ENCODE measurements at regions not wholly inside any gene's neighbourhood (a gene's known extent, or its start where the extent isn't known, plus 50 kb on each side); places are given as distances from the start of the nearest gene placed in this dataset.

- peaks cover 3% of the 10 kb centered on the region for H3K4me1 ChIP-seq (ENCODE audit: insufficient read depth, low read length)
- no CpG with 5 or more reads among the region's 5 CpGs for WGBS (ENCODE audit: extremely low coverage, insufficient read length, low lambda C conversion rate)
- no peak overlapping the region for H3K23ac ChIP-seq (ENCODE audit: insufficient read length, low read depth, low read length)
- no peak overlapping the region for H3K4me2 ChIP-seq (ENCODE audit: insufficient read depth, insufficient read length, low read length)
- H3K27me3 ChIP-seq (ENCODE audit: insufficient read depth, low read length), result no peaks in the 10 kb centered on the region
- H4K5ac ChIP-seq (ENCODE audit: insufficient read length, low read depth, low read length), result no peak overlapping the region
- no peak overlapping the region for H3K27ac Mint-ChIP-seq
- no peak overlapping the region for H3K56ac ChIP-seq (ENCODE audit: insufficient read length, low read depth, low read length)
- no peak overlapping the region for H4K8ac ChIP-seq (replicated peaks; ENCODE audit: insufficient read length, low read depth, low read length)
- no peaks in the 10 kb centered on the region for H3K79me2 ChIP-seq (ENCODE audit: insufficient read depth, low read length)
- H3K23me2 ChIP-seq (ENCODE audit: insufficient read length, low read depth, low read length, poor library complexity, severe bottlenecking), result no peaks in the 10 kb centered on the region
- TF ChIP-seq CTCF (conservative IDR thresholded peaks at IDR 0.05), result no peak
- no peaks in the 10 kb centered on the region for H3K9me3 Mint-ChIP-seq
- DNase-seq, result no peak
- H2BK120ac ChIP-seq (ENCODE audit: low read depth, low read length, poor library complexity, severe bottlenecking), result no peak overlapping the region
- H2BK12ac ChIP-seq (ENCODE audit: insufficient read length, low read depth, low read length), result no peak overlapping the region
- H3K18ac ChIP-seq (ENCODE audit: insufficient read length, low read depth, low read length), result no peak overlapping the region
- no peaks in the 10 kb centered on the region for H3K27me3 Mint-ChIP-seq (ENCODE audit: low read depth)
- no peak overlapping the region for H2BK5ac ChIP-seq (ENCODE audit: insufficient read length, low read length)
- H2BK15ac ChIP-seq (ENCODE audit: low read depth, low read length), result no peak overlapping the region
- H4K20me1 ChIP-seq (ENCODE audit: control insufficient read depth, insufficient read depth, insufficient read length), result no peaks in the 10 kb centered on the region
- no peaks in the 10 kb centered on the region for H3K79me1 ChIP-seq (ENCODE audit: insufficient read depth, low read depth, low read length, poor library complexity, severe bottlenecking)
- peaks cover 29 to 40% of the 10 kb centered on the region in 2 experiments for H3K4me1 Mint-ChIP-seq
- H4K91ac ChIP-seq (ENCODE audit: insufficient read length, low read depth, low read length), result no peak overlapping the region
- H2BK20ac ChIP-seq (ENCODE audit: low read depth, low read length, poor library complexity, severe bottlenecking), result no peak overlapping the region
- H3K4me3 Mint-ChIP-seq, result no peak overlapping the region
- H3T11ph ChIP-seq (ENCODE audit: low read length), result no peak overlapping the region
- no peak overlapping the region for H2AK5ac ChIP-seq (ENCODE audit: insufficient read length, low read length)
- no peak overlapping the region for H3K4ac ChIP-seq (ENCODE audit: low read depth, low read length)
- H3K27ac ChIP-seq (ENCODE audit: insufficient read length, low read depth, low read length), result no peak overlapping the region
- no peak overlapping the region for H2AFZ ChIP-seq (ENCODE audit: low read length)
- no peak overlapping the region for H3K9ac ChIP-seq (ENCODE audit: extremely low read depth, insufficient read length, low read length)
- H3K14ac ChIP-seq (ENCODE audit: insufficient read depth, low read length), result no peak overlapping the region
- no peaks in the 10 kb centered on the region for H3K36me3 Mint-ChIP-seq (ENCODE audit: insufficient read depth in 1 of 3, low read depth in 3 of 3)
- no peaks in the 10 kb centered on the region for H3K9me3 ChIP-seq (ENCODE audit: control insufficient read depth, low read depth, low read length)
These were observed 62.6 kb upstream of the DHX15 start for GRCh38 chr4:24646798-24647460.

All from H9 (cell line).